ENCODE measurements at regions not wholly inside any gene's neighbourhood (a gene's known extent, or its start where the extent isn't known, plus 50 kb on each side); places are given as distances from the start of the nearest gene placed in this dataset.

DNA sequence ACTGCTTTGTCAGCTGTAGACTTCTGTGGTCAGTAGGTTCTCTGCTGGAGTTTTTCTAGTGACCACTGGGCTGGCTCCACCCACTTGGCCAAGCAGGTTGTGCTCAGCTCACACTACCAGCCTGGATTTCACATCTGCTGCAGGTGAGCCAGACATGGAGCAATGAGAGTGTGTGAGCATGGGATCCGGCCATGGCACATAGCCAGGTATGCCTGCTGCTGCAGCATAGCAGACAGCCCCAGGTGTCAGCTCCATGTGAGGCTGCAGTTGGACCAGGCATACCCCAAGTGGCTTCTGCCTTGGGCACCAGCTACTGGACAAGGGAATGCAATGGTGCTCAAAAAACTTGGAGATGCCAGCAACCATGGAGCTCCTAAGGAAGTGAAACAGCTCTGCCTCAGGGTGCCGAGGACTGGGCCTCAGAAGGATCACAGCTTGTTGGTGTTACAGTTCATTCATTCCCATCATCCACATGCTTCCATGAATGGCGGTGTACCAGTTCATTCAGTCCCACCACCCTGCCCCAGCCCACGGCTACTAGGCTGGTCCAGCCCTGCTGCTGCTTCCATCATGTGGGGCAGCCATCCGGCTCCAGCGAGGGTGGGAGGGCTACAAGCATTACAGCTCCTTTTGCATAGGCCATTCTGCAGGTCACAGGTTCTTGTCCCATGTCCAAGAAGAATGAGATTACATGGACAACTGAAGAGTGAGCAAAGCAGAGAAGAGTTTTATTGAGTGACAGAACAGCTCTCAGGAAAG, 389.1 kb upstream of the PCDH7 start:
- Histone ChIP-seq H3K4me3 (no peak overlapping the region), H3K36me3 (no peaks in the 10 kb centered on the region), H3K27ac (no peak overlapping the region), H3K9me3 (no peaks in the 10 kb centered on the region), H3K27me3 (no peaks in the 10 kb centered on the region), H3K4me1 (no peaks in the 10 kb centered on the region)
- no peak for DNase-seq (ENCODE audit: extremely low spot score in 2 of 2)
- no peak for TF ChIP-seq POLR2A (IDR thresholded peaks at IDR 0.05)
- TF ChIP-seq, protein P1, sequence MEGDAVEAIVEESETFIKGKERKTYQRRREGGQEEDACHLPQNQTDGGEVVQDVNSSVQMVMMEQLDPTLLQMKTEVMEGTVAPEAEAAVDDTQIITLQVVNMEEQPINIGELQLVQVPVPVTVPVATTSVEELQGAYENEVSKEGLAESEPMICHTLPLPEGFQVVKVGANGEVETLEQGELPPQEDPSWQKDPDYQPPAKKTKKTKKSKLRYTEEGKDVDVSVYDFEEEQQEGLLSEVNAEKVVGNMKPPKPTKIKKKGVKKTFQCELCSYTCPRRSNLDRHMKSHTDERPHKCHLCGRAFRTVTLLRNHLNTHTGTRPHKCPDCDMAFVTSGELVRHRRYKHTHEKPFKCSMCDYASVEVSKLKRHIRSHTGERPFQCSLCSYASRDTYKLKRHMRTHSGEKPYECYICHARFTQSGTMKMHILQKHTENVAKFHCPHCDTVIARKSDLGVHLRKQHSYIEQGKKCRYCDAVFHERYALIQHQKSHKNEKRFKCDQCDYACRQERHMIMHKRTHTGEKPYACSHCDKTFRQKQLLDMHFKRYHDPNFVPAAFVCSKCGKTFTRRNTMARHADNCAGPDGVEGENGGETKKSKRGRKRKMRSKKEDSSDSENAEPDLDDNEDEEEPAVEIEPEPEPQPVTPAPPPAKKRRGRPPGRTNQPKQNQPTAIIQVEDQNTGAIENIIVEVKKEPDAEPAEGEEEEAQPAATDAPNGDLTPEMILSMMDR (IDR thresholded peaks at IDR 0.05) = no peak
- TF ChIP-seq POLR2AphosphoS5 (IDR thresholded peaks at IDR 0.05; ENCODE audit: insufficient read depth in 1 of 2, low read depth in 1 of 2) = no peak
- intact Hi-C loops (cut with DNase I) = no loop called here

DNA sequence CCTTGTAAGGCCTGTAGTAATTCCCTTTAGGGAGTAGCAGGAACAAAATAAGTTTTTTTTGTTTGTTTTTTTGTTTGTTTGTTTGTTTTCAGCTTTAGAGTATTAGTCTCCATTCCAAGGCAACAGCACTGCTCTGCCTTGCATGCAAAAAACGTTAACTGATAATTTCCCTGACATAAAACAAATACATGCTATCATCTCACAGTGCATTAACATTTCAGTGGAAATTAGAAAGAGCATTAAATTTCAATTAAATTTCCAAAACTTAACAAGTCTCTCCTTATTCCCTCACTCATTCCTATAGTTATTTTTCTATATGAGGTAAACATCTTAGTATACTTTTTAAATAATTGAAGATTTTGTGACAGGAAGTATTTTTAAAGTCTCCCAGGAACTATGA, 378.4 kb upstream of the PCDH7 start:
- no peaks in the 10 kb centered on the region for H3K36me3 ChIP-seq
- no peak overlapping the region for H3K4me3 ChIP-seq
- H3K9me3 ChIP-seq = no peaks in the 10 kb centered on the region
- intact Hi-C loops (cut with DNase I) = no loop called here
- H3K4me1 ChIP-seq = no peaks in the 10 kb centered on the region
- DNase-seq (ENCODE audit: extremely low spot score in 2 of 2) = no peak
- no peaks in the 10 kb centered on the region for H3K27me3 ChIP-seq
- no peak overlapping the region for H3K27ac ChIP-seq
- TF ChIP-seq POLR2AphosphoS5 (IDR thresholded peaks at IDR 0.05; ENCODE audit: insufficient read depth in 1 of 2, low read depth in 1 of 2) (no peak), POLR2A (IDR thresholded peaks at IDR 0.05) (no peak)
- TF ChIP-seq, protein P1 (IDR thresholded peaks at IDR 0.05) = no peak

DNA sequence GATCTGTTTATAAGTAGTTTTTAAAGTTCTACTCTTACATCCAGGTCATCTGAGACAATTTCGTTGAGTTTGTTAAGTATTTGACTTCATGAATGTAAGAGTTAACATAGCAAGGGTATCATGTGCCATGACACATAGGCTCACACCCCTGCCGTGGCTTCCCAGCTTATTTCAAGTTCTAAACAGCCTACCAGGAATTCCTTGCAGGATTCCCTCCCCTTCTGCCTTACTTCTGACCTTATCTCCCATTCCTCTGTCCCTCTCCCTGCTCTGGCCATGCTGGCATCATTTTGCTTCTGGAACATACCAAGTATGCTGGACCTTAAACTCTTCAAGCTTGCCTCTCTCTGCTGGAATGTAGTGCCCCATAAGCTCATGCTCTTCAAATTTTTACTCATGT, 369.9 kb upstream of the PCDH7 start:
- Histone ChIP-seq H3K27ac (no peak overlapping the region), H3K9me3 (no peaks in the 10 kb centered on the region), H3K4me3 (no peak overlapping the region), H3K36me3 (no peaks in the 10 kb centered on the region), H3K4me1 (no peaks in the 10 kb centered on the region), H3K27me3 (no peaks in the 10 kb centered on the region)
- DNase-seq (ENCODE audit: extremely low spot score in 2 of 2) = no peak
- intact Hi-C loops (cut with DNase I) = no loop called here
- TF ChIP-seq POLR2AphosphoS5 (IDR thresholded peaks at IDR 0.05; ENCODE audit: insufficient read depth in 1 of 2, low read depth in 1 of 2) (no peak), POLR2A (IDR thresholded peaks at IDR 0.05) (no peak)
- TF ChIP-seq, protein P1 (IDR thresholded peaks at IDR 0.05) = no peak

DNA sequence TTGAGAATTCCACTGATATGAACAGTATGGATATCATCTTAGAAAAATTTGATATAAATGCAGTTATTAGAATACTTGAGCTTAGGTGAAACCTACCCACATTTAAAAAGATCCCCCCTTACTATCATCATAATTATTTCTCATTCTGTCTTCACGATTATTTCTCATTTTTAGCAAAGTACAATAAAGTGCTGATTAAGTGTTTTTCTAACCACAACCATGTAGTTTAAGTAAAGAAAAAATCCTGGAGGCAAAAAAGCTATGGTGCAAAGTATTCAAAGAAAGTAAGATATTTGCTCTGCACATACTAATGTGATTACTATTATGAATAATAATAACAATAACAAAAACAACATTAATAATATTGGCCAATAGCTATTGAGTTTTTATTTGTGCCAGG, 365.6 kb upstream of the PCDH7 start:
- Histone ChIP-seq H3K27me3 (no peaks in the 10 kb centered on the region), H3K36me3 (no peaks in the 10 kb centered on the region), H3K27ac (no peak overlapping the region), H3K4me1 (no peaks in the 10 kb centered on the region), H3K4me3 (no peak overlapping the region), H3K9me3 (no peaks in the 10 kb centered on the region)
- TF ChIP-seq, protein P1 (IDR thresholded peaks at IDR 0.05) = no peak
- no peak for TF ChIP-seq POLR2AphosphoS5 (IDR thresholded peaks at IDR 0.05; ENCODE audit: insufficient read depth in 1 of 2, low read depth in 1 of 2)
- TF ChIP-seq POLR2A (IDR thresholded peaks at IDR 0.05) = no peak
- DNase-seq (ENCODE audit: extremely low spot score in 2 of 2) = no peak
- intact Hi-C loops (cut with DNase I) = no loop called here

DNA sequence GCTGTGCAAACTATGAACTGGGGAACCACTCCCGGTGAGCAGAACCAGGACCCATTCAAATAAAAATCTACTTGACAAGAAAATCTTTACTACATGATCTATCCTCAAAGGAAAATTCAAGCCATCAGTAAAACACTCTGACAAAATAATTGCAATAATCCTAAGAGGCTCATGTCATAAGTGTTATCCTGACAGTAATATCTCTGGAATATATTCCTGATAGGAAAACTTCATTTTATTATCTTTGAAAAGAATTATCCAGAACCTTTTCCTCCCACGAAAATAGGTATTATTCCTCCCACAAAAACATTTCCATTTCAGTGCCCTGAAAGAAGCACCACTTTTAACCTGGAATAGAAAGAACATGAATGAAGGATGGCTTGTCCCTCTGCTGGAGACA, 357.7 kb upstream of the PCDH7 start:
- H3K4me1 ChIP-seq = no peaks in the 10 kb centered on the region
- H3K27ac ChIP-seq = no peak overlapping the region
- TF ChIP-seq POLR2AphosphoS5 (IDR thresholded peaks at IDR 0.05; ENCODE audit: insufficient read depth in 1 of 2, low read depth in 1 of 2) (no peak), POLR2A (IDR thresholded peaks at IDR 0.05) (no peak)
- TF ChIP-seq, protein P1 (IDR thresholded peaks at IDR 0.05) = no peak
- H3K4me3 ChIP-seq = no peak overlapping the region
- no peaks in the 10 kb centered on the region for H3K36me3 ChIP-seq
- intact Hi-C loops (cut with DNase I) = no loop called here
- no peak for DNase-seq (ENCODE audit: extremely low spot score in 2 of 2)
- H3K27me3 ChIP-seq = no peaks in the 10 kb centered on the region
- H3K9me3 ChIP-seq = no peaks in the 10 kb centered on the region

Measured in vagina (tissue), 2 donors.